HEK293T (cell line): ENCODE measurements at regions not wholly inside any gene's neighbourhood (a gene's known extent, or its start where the extent isn't known, plus 50 kb on each side); places are given as distances from the start of the nearest gene placed in this dataset.

Experiments used
- CTCF ChIA-PET: fragments of 350-600 bp; formaldehyde crosslinking; extraction: SDS; loops from one replicate; lab custom pipeline; 2021; ENCODE audit warnings: antibody characterized with exemption, inconsistent platforms; lab: Yijun Ruan, JAX
- POLR2A ChIA-PET: fragments of 350-600 bp; formaldehyde crosslinking; extraction: SDS; loops from one replicate; lab custom pipeline; 2020; ENCODE audit warnings: antibody characterized with exemption, inconsistent platforms; lab: Yijun Ruan, JAX
- DNase-seq: peaks from one replicate; pipeline ENCODE4 v3.0.0; 2012; ENCODE audit warnings: mixed read lengths; ENCODE audit errors: extremely low spot score
- ARNT ChIP-seq: fragments of 450-650 bp; IDR thresholded peaks from 2 replicates; pipeline ENCODE4 v1.6.1; 2017; ENCODE audit warnings: mild to moderate bottlenecking
- BHLHE40 ChIP-seq: fragments of 450-650 bp; IDR thresholded peaks from 2 replicates; pipeline ENCODE4 v1.6.1; 2016; ENCODE audit warnings: mild to moderate bottlenecking, moderate library complexity, borderline replicate concordance
- CTBP1 ChIP-seq: fragments of 450-650 bp; IDR thresholded peaks from 2 replicates; pipeline ENCODE4 v1.6.1; 2016; ENCODE audit warnings: borderline replicate concordance
- ELF4 ChIP-seq: fragments of 450-650 bp; IDR thresholded peaks from 2 replicates; pipeline ENCODE4 v1.6.1; 2017; ENCODE audit warnings: antibody characterized with exemption
- FOXA1 ChIP-seq: fragments of 450-650 bp; IDR thresholded peaks from 2 replicates; pipeline ENCODE4 v1.6.1; 2016; ENCODE audit warnings: mild to moderate bottlenecking
- FOXK2 ChIP-seq: fragments of 450-650 bp; IDR thresholded peaks from 2 replicates; pipeline ENCODE4 v1.6.1; 2016; ENCODE audit warnings: mild to moderate bottlenecking
- FOXM1 ChIP-seq: fragments of 450-650 bp; IDR thresholded peaks from 2 replicates; pipeline ENCODE4 v1.6.1; 2017; ENCODE audit warnings: mild to moderate bottlenecking, borderline replicate concordance
- HDGF ChIP-seq: fragments of 450-650 bp; IDR thresholded peaks from 2 replicates; pipeline ENCODE4 v1.6.1; 2017; ENCODE audit warnings: antibody characterized with exemption, borderline replicate concordance
- L3MBTL2 ChIP-seq: fragments of 450-650 bp; conservative IDR thresholded peaks from 2 replicates; pipeline ENCODE4 v1.6.1; 2016; ENCODE audit warnings: mild to moderate bottlenecking
- LEF1 ChIP-seq: fragments of 450-650 bp; IDR thresholded peaks from 2 replicates; pipeline ENCODE4 v1.6.1; 2017; ENCODE audit warnings: mild to moderate bottlenecking, borderline replicate concordance
- NFRKB ChIP-seq: fragments of 450-650 bp; IDR thresholded peaks from 2 replicates; pipeline ENCODE4 v1.6.1; 2016; ENCODE audit warnings: mild to moderate bottlenecking, moderate library complexity
- PKNOX1 ChIP-seq: fragments of 450-650 bp; IDR thresholded peaks from 2 replicates; pipeline ENCODE4 v1.6.1; 2016
- SP1 ChIP-seq: fragments of 450-650 bp; IDR thresholded peaks from 2 replicates; pipeline ENCODE4 v1.6.1; 2017
- SUZ12 ChIP-seq: fragments of 450-650 bp; IDR thresholded peaks from 2 replicates; pipeline ENCODE4 v1.6.1; 2016; ENCODE audit warnings: mild to moderate bottlenecking
- TARDBP ChIP-seq: fragments of 450-650 bp; IDR thresholded peaks from 2 replicates; pipeline ENCODE4 v1.6.1; 2016
- ZNF384 ChIP-seq: fragments of 450-650 bp; IDR thresholded peaks from 2 replicates; pipeline ENCODE4 v1.6.1; 2016

GRCh38 chr1:62926681-62927252, 142.8 kb downstream of the ATG4C start:
- no peak for DNase-seq
- POLR2A ChIA-PET: no interaction called here
- CTCF ChIA-PET: no interaction called here
- TF ChIP-seq NFRKB (no peak), SUZ12 (no peak), ZNF384 (no peak), CTBP1 (no peak), TARDBP (no peak), BHLHE40 (no peak), FOXK2 (no peak), LEF1 (no peak), ELF4 (no peak), PKNOX1 (no peak), L3MBTL2 (no peak)

- ChIA-PET CTCF (no interaction called here), POLR2A (no interaction called here)
- no peak for TF ChIP-seq BHLHE40
- TF ChIP-seq CTBP1: no peak
- TF ChIP-seq SP1: no peak
- TF ChIP-seq FOXA1: no peak
- no peak for TF ChIP-seq FOXK2
- no peak for TF ChIP-seq PKNOX1
- no peak for TF ChIP-seq ELF4
- TF ChIP-seq ZNF384: no peak
- no peak for TF ChIP-seq NFRKB
- no peak for TF ChIP-seq TARDBP
- no peak for TF ChIP-seq FOXM1
- TF ChIP-seq SUZ12: no peak
- no peak for TF ChIP-seq HDGF
- TF ChIP-seq ARNT: no peak
- no peak for TF ChIP-seq LEF1
- TF ChIP-seq L3MBTL2: no peak
- DNase-seq: no peak
Observed at GRCh38 chr1:62928885-62929284, 145.0 kb downstream of the ATG4C start.

GRCh38 chr1:62937634-62938296, 153.8 kb downstream of the ATG4C start:
- no peak for DNase-seq
- TF ChIP-seq CTBP1: no peak
- POLR2A ChIA-PET: no interaction called here
- CTCF ChIA-PET: no interaction called here

GRCh38 chr1:62941780-62942179, 157.8 kb downstream of the ATG4C start:
- ChIA-PET CTCF (interaction anchor here (1.4 kb wide), 1 partner anchor 35 kb away, joined by 3 read pairs; no protein-coding TSS in a partner anchor), POLR2A (no interaction called here)
- no peak for DNase-seq
- no peak for TF ChIP-seq ELF4
- TF ChIP-seq SP1: no peak
- TF ChIP-seq L3MBTL2: no peak
- no peak for TF ChIP-seq FOXA1
- TF ChIP-seq SUZ12: no peak
- no peak for TF ChIP-seq ZNF384
- TF ChIP-seq LEF1: no peak
- no peak for TF ChIP-seq TARDBP
- no peak for TF ChIP-seq NFRKB
- TF ChIP-seq HDGF: no peak
- no peak for TF ChIP-seq FOXM1
- no peak for TF ChIP-seq ARNT

GRCh38 chr1:62946511-62946910, 162.6 kb downstream of the ATG4C start:
- TF ChIP-seq SUZ12: no peak
- TF ChIP-seq ARNT: no peak
- ChIA-PET POLR2A (no interaction called here), CTCF (no interaction called here)
- no peak for DNase-seq

- POLR2A ChIA-PET: no interaction called here
- TF ChIP-seq FOXK2: no peak
- TF ChIP-seq PKNOX1: peak; percentile 69
- CTCF ChIA-PET: interaction anchor here (1.4 kb wide), 1 partner anchor 12 kb away, joined by 3 read pairs; no protein-coding TSS in a partner anchor
- no peak for DNase-seq
Observed at GRCh38 chr1:62951428-62951827, 167.5 kb downstream of the ATG4C start.

GRCh38 chr1:62952596-62952995, 168.7 kb downstream of the ATG4C start:
- POLR2A ChIA-PET: no interaction called here
- TF ChIP-seq FOXK2 (no peak), LEF1 (no peak), HDGF (no peak), ARNT (no peak), TARDBP (no peak), PKNOX1 (no peak)
- CTCF ChIA-PET: no interaction called here
- no peak for DNase-seq
